Body of pancreas (tissue), 4 donors: ENCODE measurements at regions not wholly inside any gene's neighbourhood (a gene's known extent, or its start where the extent isn't known, plus 50 kb on each side); places are given as distances from the start of the nearest gene placed in this dataset.

Source experiments
- ATAC-seq: fragments of 150-250 bp; one replicate; pipeline ENCODE4 v1.9.1; 2016
- DNase-seq, 4 donors: peaks; one replicate each; pipeline ENCODE4 v3.0.0-alpha.2; 2019
- H3K27ac ChIP-seq, 4 donors: fragments of 200-600 bp; sonication (generic); 1 replicate in 3 of 4; 2 replicates in 1 of 4; pipeline versions ENCODE4 v1.5.1 to v1.6.1; 2016 to 2019; ENCODE audit warnings: mild to moderate bottlenecking in 1 of 4, mixed read lengths in 1 of 4, moderate library complexity in 1 of 4
- H3K27me3 ChIP-seq, 2 donors: fragments of 200-600 bp; sonication (generic); one replicate each; pipeline ENCODE4 v1.6.0; 2016; ENCODE audit warnings: mild to moderate bottlenecking in 1 of 2
- H3K36me3 ChIP-seq, 2 donors: fragments of 200-600 bp; sonication (generic); replicated peaks in 1 of 2; 2 replicates each; pipeline ENCODE4 v1.5.1; 2016; ENCODE audit warnings: low read depth in 2 of 2; ENCODE audit not compliant: insufficient read depth in 1 of 2
- H3K4me1 ChIP-seq: fragments of 200-600 bp; sonication (generic); one replicate; pipeline ENCODE4 v1.6.0; 2016
- H3K4me3 ChIP-seq, 2 donors: fragments of 200-600 bp; sonication (generic); 1 replicate in 1 of 2; 2 replicates in 1 of 2; pipeline ENCODE4 v1.5.1; 2016 to 2019
- H3K9me3 ChIP-seq, 3 donors: fragments of 200-600 bp; sonication (generic); 1 replicate in 2 of 3; 2 replicates in 1 of 3; pipeline ENCODE4 v1.5.1; 2016
- POLR2A ChIP-seq, 3 donors: fragments of 450-650 bp; IDR thresholded peaks; one replicate each; pipeline ENCODE4 v1.6.1; 2016; ENCODE audit warnings: antibody characterized with exemption in 3 of 3, mild to moderate bottlenecking in 2 of 3
- WGBS, 2 donors: methylation state at CpG; one replicate each; pipeline ENCODE4 v1.1.5; 2017; 5-methylcytosine and 5-hydroxymethylcytosine counted together
- intact Hi-C: fragments of 100-400 bp; cut with DNase I; formaldehyde crosslinking; loops from one replicate; pipeline ENCODE4 v1.15.1; 2023
- TF ChIP-seq, protein P1 (sequence below), 7 experiments: fragments of 450-650 bp in 4 of 7; fragments of 200-600 bp in 3 of 7; sonication (generic) in 3 of 7; IDR thresholded peaks; one replicate each; pipeline ENCODE4 v1.5.1; 2016 to 2019; ENCODE audit warnings: antibody characterized with exemption in 7 of 7

DNA sequence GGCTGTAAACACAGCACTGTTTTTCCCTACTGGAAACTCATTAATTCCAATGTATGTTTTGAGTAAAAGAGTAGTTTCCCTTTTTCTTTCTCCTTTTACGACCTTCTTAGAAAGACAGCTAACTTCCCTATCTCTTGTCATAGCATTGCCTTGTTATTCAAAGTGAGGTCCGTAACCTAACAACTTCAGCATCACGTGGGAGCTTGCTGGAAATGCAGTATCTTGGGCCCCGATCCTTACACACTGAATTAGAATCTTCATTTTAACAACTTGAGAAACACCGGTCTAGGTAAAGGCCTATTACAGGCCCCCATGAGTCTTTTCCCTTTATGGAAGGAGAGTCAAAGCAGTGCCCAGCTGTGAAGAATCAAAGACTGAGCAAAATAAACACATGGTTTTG is 230.7 kb upstream of the PRKD1 start:
- no peak for DNase-seq
- intact Hi-C loops: no loop called here

DNA sequence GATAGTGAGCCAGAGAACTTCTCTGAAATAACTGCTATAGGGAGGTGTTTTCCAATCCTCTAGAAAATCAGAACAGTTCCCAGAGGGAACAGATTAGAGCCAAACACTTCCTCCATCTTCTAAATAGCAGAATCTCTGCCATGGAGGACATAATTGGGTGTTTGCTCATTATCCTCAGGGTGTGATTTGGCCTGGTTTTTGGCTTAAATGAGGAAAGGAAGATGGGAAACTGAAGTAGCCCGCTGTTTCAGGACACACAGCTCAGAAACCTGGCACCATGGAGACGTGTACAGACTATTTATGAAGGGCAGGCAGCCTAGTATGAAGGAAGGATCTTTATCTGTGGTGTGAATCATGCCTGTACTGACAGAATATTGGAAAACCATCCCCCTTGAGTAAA is 231.7 kb upstream of the PRKD1 start:
- no peak overlapping the region for H3K27ac ChIP-seq

More for the DNA sequence above, 230.7 kb upstream of the PRKD1 start:
- ATAC-seq: no peak
- no peaks in the 10 kb centered on the region for H3K27me3 ChIP-seq
- no peak overlapping the region for H3K27ac ChIP-seq
- no peaks in the 10 kb centered on the region for H3K36me3 ChIP-seq
- WGBS, 2 donors: 58 to 68% methylated on average over 5 of the region's 5 CpGs
- no peak overlapping the region for H3K4me3 ChIP-seq
- no peaks in the 10 kb centered on the region for H3K9me3 ChIP-seq
- TF ChIP-seq, protein P1, sequence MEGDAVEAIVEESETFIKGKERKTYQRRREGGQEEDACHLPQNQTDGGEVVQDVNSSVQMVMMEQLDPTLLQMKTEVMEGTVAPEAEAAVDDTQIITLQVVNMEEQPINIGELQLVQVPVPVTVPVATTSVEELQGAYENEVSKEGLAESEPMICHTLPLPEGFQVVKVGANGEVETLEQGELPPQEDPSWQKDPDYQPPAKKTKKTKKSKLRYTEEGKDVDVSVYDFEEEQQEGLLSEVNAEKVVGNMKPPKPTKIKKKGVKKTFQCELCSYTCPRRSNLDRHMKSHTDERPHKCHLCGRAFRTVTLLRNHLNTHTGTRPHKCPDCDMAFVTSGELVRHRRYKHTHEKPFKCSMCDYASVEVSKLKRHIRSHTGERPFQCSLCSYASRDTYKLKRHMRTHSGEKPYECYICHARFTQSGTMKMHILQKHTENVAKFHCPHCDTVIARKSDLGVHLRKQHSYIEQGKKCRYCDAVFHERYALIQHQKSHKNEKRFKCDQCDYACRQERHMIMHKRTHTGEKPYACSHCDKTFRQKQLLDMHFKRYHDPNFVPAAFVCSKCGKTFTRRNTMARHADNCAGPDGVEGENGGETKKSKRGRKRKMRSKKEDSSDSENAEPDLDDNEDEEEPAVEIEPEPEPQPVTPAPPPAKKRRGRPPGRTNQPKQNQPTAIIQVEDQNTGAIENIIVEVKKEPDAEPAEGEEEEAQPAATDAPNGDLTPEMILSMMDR (IDR thresholded peaks at IDR 0.05): no peak
- no peak for TF ChIP-seq POLR2A (IDR thresholded peaks at IDR 0.05)
- H3K4me1 ChIP-seq: no peaks in the 10 kb centered on the region

DNA sequence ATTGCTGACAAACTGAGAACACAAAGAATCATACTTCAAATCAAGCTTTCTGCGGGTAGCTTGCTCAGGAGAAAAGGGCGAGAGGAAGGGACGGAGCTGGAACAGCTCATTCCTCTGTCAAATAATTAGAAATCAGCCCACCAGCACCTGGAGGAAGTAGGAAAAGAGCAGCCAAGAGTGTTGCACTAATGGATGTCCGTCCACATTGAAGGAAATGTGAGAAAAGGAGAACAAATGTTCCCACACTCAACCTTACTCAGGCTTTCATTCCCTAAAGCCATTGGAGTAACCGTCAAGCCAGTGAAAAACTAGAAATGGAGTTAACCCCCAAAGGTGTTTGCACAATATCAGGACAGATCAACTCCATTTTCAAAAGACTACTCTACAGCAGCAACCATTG is 233.0 kb upstream of the PRKD1 start:
- Histone ChIP-seq H3K4me3 (no peak overlapping the region), H3K27ac (no peak overlapping the region), H3K36me3 (no peaks in the 10 kb centered on the region), H3K9me3 (no peaks in the 10 kb centered on the region), H3K4me1 (no peaks in the 10 kb centered on the region), H3K27me3 (no peaks in the 10 kb centered on the region)
- intact Hi-C loops: no loop called here
- TF ChIP-seq, protein P1 (IDR thresholded peaks at IDR 0.05): no peak
- TF ChIP-seq POLR2A (IDR thresholded peaks at IDR 0.05): no peak
- WGBS, 2 donors: 49 to 61% methylated on average over 5 of the region's 5 CpGs
- DNase-seq: no peak
- no peak for ATAC-seq

More for the DNA sequence above, 231.7 kb upstream of the PRKD1 start:
- Histone ChIP-seq H3K9me3 (no peaks in the 10 kb centered on the region), H3K4me3 (no peak overlapping the region), H3K27me3 (no peaks in the 10 kb centered on the region), H3K36me3 (no peaks in the 10 kb centered on the region), H3K4me1 (no peaks in the 10 kb centered on the region)
- no peak for TF ChIP-seq POLR2A (IDR thresholded peaks at IDR 0.05)
- TF ChIP-seq, protein P1 (IDR thresholded peaks at IDR 0.05): no peak
- no peak for DNase-seq
- no peak for ATAC-seq
- 63 to 64% methylated on average over 2 of the region's 2 CpGs for WGBS, 2 donors
- intact Hi-C loops: no loop called here

DNA sequence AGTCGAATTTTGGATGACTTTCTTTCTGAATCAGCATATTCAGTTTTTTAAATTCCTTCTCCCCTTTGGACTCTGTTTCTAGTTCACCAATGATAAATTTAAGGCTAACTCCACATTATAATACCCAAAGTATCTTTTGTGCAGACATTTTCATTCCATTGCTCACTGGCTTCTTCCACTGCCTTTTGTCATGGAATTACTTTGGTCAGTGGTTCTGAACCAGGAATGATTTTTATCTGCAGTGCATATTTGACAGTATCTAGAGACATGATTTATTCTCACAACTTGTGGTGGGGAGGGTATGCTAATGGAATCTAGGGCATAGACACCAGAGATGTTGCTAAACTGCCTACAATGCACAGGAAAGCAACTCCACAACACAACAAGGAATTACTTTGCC is 234.4 kb upstream of the PRKD1 start:
- intact Hi-C loops: no loop called here
- ATAC-seq (no peak), DNase-seq (no peak)
- H3K4me1 ChIP-seq: no peaks in the 10 kb centered on the region
- no peak overlapping the region for H3K4me3 ChIP-seq
- no peaks in the 10 kb centered on the region for H3K36me3 ChIP-seq
- H3K27me3 ChIP-seq: no peaks in the 10 kb centered on the region
- TF ChIP-seq POLR2A (IDR thresholded peaks at IDR 0.05): no peak
- TF ChIP-seq, protein P1 (IDR thresholded peaks at IDR 0.05): no peak
- WGBS, 2 donors: 35 to 43% methylated on average over 1 of the region's 1 CpG
- no peak overlapping the region for H3K27ac ChIP-seq
- no peaks in the 10 kb centered on the region for H3K9me3 ChIP-seq

DNA sequence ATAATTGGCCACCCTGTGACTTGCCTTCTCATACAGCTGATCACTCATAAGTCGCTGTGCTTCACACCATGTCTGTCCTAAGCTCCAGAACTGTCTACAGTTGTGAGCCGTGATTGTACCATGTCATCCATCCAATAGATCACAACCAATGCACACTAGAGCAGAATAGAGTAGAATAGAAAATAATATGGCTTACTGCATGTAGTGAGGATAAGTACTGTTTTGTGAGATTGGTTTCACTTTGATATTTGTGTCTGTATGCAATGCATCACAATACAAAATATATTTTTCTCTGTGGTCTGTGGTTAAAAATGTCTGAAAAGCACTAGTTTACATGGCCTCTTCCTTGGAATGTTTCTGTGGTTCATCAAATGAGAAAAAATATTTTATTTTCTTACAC is 237.6 kb upstream of the PRKD1 start:
- H3K9me3 ChIP-seq: no peaks in the 10 kb centered on the region
- H3K27me3 ChIP-seq: no peaks in the 10 kb centered on the region
- no peaks in the 10 kb centered on the region for H3K4me1 ChIP-seq
- 70 to 89% methylated on average over 2 of the region's 2 CpGs for WGBS, 2 donors
- H3K27ac ChIP-seq: no peak overlapping the region
- no peaks in the 10 kb centered on the region for H3K36me3 ChIP-seq
- intact Hi-C loops: no loop called here
- TF ChIP-seq, protein P1 (IDR thresholded peaks at IDR 0.05): no peak
- no peak for TF ChIP-seq POLR2A (IDR thresholded peaks at IDR 0.05)
- ATAC-seq (no peak), DNase-seq (no peak)
- H3K4me3 ChIP-seq: no peak overlapping the region
